ENCODE measurements at regions not wholly inside any gene's neighbourhood (a gene's known extent, or its start where the extent isn't known, plus 50 kb on each side); places are given as distances from the start of the nearest gene placed in this dataset.

- TF ChIP-seq, protein P1, sequence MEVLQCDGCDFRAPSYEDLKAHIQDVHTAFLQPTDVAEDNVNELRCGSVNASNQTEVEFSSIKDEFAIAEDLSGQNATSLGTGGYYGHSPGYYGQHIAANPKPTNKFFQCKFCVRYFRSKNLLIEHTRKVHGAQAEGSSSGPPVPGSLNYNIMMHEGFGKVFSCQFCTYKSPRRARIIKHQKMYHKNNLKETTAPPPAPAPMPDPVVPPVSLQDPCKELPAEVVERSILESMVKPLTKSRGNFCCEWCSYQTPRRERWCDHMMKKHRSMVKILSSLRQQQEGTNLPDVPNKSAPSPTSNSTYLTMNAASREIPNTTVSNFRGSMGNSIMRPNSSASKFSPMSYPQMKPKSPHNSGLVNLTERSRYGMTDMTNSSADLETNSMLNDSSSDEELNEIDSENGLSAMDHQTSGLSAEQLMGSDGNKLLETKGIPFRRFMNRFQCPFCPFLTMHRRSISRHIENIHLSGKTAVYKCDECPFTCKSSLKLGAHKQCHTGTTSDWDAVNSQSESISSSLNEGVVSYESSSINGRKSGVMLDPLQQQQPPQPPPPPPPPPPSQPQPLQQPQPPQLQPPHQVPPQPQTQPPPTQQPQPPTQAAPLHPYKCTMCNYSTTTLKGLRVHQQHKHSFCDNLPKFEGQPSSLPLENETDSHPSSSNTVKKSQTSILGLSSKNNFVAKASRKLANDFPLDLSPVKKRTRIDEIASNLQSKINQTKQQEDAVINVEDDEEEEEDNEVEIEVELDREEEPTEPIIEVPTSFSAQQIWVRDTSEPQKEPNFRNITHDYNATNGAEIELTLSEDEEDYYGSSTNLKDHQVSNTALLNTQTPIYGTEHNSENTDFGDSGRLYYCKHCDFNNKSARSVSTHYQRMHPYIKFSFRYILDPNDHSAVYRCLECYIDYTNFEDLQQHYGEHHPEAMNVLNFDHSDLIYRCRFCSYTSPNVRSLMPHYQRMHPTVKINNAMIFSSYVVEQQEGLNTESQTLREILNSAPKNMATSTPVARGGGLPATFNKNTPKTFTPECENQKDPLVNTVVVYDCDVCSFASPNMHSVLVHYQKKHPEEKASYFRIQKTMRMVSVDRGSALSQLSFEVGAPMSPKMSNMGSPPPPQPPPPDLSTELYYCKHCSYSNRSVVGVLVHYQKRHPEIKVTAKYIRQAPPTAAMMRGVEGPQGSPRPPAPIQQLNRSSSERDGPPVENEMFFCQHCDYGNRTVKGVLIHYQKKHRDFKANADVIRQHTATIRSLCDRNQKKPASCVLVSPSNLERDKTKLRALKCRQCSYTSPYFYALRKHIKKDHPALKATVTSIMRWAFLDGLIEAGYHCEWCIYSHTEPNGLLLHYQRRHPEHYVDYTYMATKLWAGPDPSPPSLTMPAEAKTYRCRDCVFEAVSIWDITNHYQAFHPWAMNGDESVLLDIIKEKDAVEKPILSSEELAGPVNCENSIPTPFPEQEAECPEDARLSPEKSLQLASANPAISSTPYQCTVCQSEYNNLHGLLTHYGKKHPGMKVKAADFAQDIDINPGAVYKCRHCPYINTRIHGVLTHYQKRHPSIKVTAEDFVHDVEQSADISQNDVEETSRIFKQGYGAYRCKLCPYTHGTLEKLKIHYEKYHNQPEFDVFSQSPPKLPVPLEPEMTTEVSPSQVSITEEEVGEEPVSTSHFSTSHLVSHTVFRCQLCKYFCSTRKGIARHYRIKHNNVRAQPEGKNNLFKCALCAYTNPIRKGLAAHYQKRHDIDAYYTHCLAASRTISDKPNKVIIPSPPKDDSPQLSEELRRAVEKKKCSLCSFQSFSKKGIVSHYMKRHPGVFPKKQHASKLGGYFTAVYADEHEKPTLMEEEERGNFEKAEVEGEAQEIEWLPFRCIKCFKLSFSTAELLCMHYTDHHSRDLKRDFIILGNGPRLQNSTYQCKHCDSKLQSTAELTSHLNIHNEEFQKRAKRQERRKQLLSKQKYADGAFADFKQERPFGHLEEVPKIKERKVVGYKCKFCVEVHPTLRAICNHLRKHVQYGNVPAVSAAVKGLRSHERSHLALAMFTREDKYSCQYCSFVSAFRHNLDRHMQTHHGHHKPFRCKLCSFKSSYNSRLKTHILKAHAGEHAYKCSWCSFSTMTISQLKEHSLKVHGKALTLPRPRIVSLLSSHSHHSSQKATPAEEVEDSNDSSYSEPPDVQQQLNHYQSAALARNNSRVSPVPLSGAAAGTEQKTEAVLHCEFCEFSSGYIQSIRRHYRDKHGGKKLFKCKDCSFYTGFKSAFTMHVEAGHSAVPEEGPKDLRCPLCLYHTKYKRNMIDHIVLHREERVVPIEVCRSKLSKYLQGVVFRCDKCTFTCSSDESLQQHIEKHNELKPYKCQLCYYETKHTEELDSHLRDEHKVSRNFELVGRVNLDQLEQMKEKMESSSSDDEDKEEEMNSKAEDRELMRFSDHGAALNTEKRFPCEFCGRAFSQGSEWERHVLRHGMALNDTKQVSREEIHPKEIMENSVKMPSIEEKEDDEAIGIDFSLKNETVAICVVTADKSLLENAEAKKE (CRISPR knock-in tag; IDR thresholded peaks at IDR 0.05), result no peak
- TF ChIP-seq STAT1 (IDR thresholded peaks at IDR 0.05; ENCODE audit: unreplicated experiment), result no peak
- no peak for TF ChIP-seq CTCF (conservative IDR thresholded peaks at IDR 0.05; ENCODE audit: low read depth in 2 of 2)
These were observed 325.6 kb upstream of the BOD1L1 start (continued) for GRCh38 chr4:13953083-13953482.

DNA sequence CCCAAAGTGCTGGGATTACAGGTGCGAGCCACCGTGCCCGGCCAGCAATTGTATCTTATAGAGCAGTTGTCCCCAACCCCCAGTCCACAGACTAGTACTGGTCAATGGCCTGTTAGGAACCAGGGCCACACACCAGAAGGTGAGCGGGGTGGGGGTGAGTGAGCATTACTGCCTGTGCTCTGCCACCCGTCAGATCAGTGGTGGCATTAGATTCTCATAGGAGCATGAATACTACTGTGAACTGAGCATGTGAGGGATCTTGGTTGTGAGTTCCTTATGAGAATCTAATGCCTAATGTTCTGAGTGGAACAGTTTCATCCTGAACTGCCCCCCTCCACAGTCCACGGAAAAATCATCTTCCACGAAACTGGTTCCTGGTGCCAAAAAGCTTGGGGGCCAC, 328.0 kb upstream of the BOD1L1 start:
- peaks cover 9% of the 10 kb centered on the region for H3K4me1 Mint-ChIP-seq
- no peak overlapping the region for H3K4me2 ChIP-seq
- H3K27me3 Mint-ChIP-seq (ENCODE audit: insufficient read depth, low read depth, poor library complexity), result peaks cover 2% of the 10 kb centered on the region
- H3K4me1 ChIP-seq (ENCODE audit: insufficient read depth), result peaks cover 5% of the 10 kb centered on the region; the same call in 1 of the 2 replicates
- ATAC-seq, result no peak
- H3K4me3 ChIP-seq, result no peak overlapping the region
- no peak overlapping the region for H2AFZ ChIP-seq
- no peaks in the 10 kb centered on the region; the same call in 2 of the 3 replicates for H3K9me3 Mint-ChIP-seq
- H4K20me1 ChIP-seq (replicated peaks; ENCODE audit: insufficient read depth), result no peaks in the 10 kb centered on the region
- no peaks in the 10 kb centered on the region for H3K36me3 ChIP-seq (ENCODE audit: insufficient read depth)
- H3K27ac ChIP-seq (ENCODE audit: low read depth), result no peak overlapping the region
- no peaks in the 10 kb centered on the region for H3K9me2 ChIP-seq (ENCODE audit: insufficient read depth)
- H3K27me3 ChIP-seq (ENCODE audit: insufficient read depth), result no peaks in the 10 kb centered on the region
- H3K79me2 ChIP-seq (replicated peaks; ENCODE audit: insufficient read depth), result no peaks in the 10 kb centered on the region
- H3K4me3 Mint-ChIP-seq, result no peak overlapping the region
- DNase-seq (ENCODE audit: low spot score), result no peak
- H3K27ac Mint-ChIP-seq, result no peak overlapping the region
- no peaks in the 10 kb centered on the region for H3K36me3 Mint-ChIP-seq (ENCODE audit: low read depth)
- H3F3A ChIP-seq (replicated peaks; ENCODE audit: low read depth), result no peaks in the 10 kb centered on the region
- TF ChIP-seq, protein P1 (CRISPR knock-in tag; IDR thresholded peaks at IDR 0.05), result no peak
- TF ChIP-seq STAT1 (IDR thresholded peaks at IDR 0.05; ENCODE audit: unreplicated experiment) (no peak), EZH2phosphoT487 (IDR thresholded peaks at IDR 0.05; ENCODE audit: unreplicated experiment) (no peak), CTCF (conservative IDR thresholded peaks at IDR 0.05; ENCODE audit: low read depth in 2 of 2) (no peak)

All from GM23338 (cell line).